ENCODE measurements at regions not wholly inside any gene's neighbourhood (a gene's known extent, or its start where the extent isn't known, plus 50 kb on each side); places are given as distances from the start of the nearest gene placed in this dataset.

GRCh38 chr1:68780919-68781318 lies 284.0 kb upstream of the DEPDC1 start:
- Histone ChIP-seq H3K4me2 (ENCODE audit: low read length) (no peak overlapping the region), H3K18ac (ENCODE audit: low read length) (no peak overlapping the region), H3K4me3 (ENCODE audit: low read depth, low read length) (no peak overlapping the region), H2AK5ac (ENCODE audit: low read length) (no peak overlapping the region), H4K12ac (ENCODE audit: low read depth, low read length) (no peak overlapping the region), H3K27ac (ENCODE audit: low read depth, low read length) (no peak overlapping the region), H3K4me1 (ENCODE audit: control insufficient read depth in 1 of 2, insufficient read depth in 2 of 2, low read length in 2 of 2) (no peaks in the 10 kb centered on the region), H3K36me3 (ENCODE audit: control insufficient read depth in 1 of 2, insufficient read depth in 2 of 2, low read length in 2 of 2) (no peaks in the 10 kb centered on the region), H2BK120ac (ENCODE audit: insufficient read depth, low read length, poor library complexity) (no peak overlapping the region), H3K27me3 (ENCODE audit: insufficient read depth, low read length) (no peaks in the 10 kb centered on the region), H3K4ac (ENCODE audit: low read depth, low read length) (no peak overlapping the region), H3K23ac (ENCODE audit: low read length) (no peak overlapping the region), H3K79me1 (ENCODE audit: low read length) (no peaks in the 10 kb centered on the region), H4K8ac (ENCODE audit: low read depth, low read length) (no peak overlapping the region), H3K9ac (ENCODE audit: low read length) (no peak overlapping the region), H3K14ac (ENCODE audit: low read length) (no peak overlapping the region), H4K91ac (ENCODE audit: low read depth, low read length) (no peak overlapping the region), H3K79me2 (ENCODE audit: control insufficient read depth, insufficient read depth, low read length, poor library complexity) (no peaks in the 10 kb centered on the region), H2BK12ac (ENCODE audit: low read length) (no peak overlapping the region), H3K9me3 (ENCODE audit: insufficient read depth, low read depth, low read length) (peaks cover 3% of the 10 kb centered on the region), H2AFZ (ENCODE audit: insufficient read depth, low read length, poor library complexity) (no peak overlapping the region), H2BK5ac (ENCODE audit: low read depth, low read length, poor library complexity) (no peak overlapping the region)
- no CpG with 5 or more reads among the region's 5 CpGs for WGBS (ENCODE audit: extremely low coverage, insufficient coverage, insufficient read length)
- no peak for DNase-seq

GRCh38 chr1:68782890-68783289 lies 286.0 kb upstream of the DEPDC1 start:
- Histone ChIP-seq H3K9ac (ENCODE audit: low read length) (no peak overlapping the region), H4K8ac (ENCODE audit: low read depth, low read length) (no peak overlapping the region), H3K14ac (ENCODE audit: low read length) (no peak overlapping the region)

GRCh38 chr1:68785328-68785727 lies 288.4 kb upstream of the DEPDC1 start:
- Histone ChIP-seq H2AFZ (ENCODE audit: insufficient read depth, low read length, poor library complexity) (no peak overlapping the region), H3K4ac (ENCODE audit: low read depth, low read length) (no peak overlapping the region), H3K27ac (ENCODE audit: low read depth, low read length) (no peak overlapping the region), H2BK5ac (ENCODE audit: low read depth, low read length, poor library complexity) (no peak overlapping the region), H3K9ac (ENCODE audit: low read length) (no peak overlapping the region), H3K4me3 (ENCODE audit: low read depth, low read length) (no peak overlapping the region), H3K4me2 (ENCODE audit: low read length) (no peak overlapping the region), H2AK5ac (ENCODE audit: low read length) (no peak overlapping the region), H3K9me3 (ENCODE audit: insufficient read depth, low read depth, low read length) (peaks cover 3% of the 10 kb centered on the region), H2BK120ac (ENCODE audit: insufficient read depth, low read length, poor library complexity) (no peak overlapping the region), H3K18ac (ENCODE audit: low read length) (no peak overlapping the region), H3K14ac (ENCODE audit: low read length) (no peak overlapping the region), H3K23ac (ENCODE audit: low read length) (no peak overlapping the region), H3K27me3 (ENCODE audit: insufficient read depth, low read length) (no peaks in the 10 kb centered on the region), H4K91ac (ENCODE audit: low read depth, low read length) (no peak overlapping the region), H3K36me3 (ENCODE audit: control insufficient read depth in 1 of 2, insufficient read depth in 2 of 2, low read length in 2 of 2) (no peaks in the 10 kb centered on the region), H3K79me1 (ENCODE audit: low read length) (no peaks in the 10 kb centered on the region), H2BK12ac (ENCODE audit: low read length) (no peak overlapping the region), H3K79me2 (ENCODE audit: control insufficient read depth, insufficient read depth, low read length, poor library complexity) (no peaks in the 10 kb centered on the region), H4K8ac (ENCODE audit: low read depth, low read length) (no peak overlapping the region), H3K4me1 (ENCODE audit: control insufficient read depth in 1 of 2, insufficient read depth in 2 of 2, low read length in 2 of 2) (no peaks in the 10 kb centered on the region), H4K12ac (ENCODE audit: low read depth, low read length) (no peak overlapping the region)
- DNase-seq = no peak
- no CpG with 5 or more reads among the region's 2 CpGs for WGBS (ENCODE audit: extremely low coverage, insufficient coverage, insufficient read length)

More at GRCh38 chr1:68782890-68783289, 286.0 kb upstream of the DEPDC1 start:
- Histone ChIP-seq H2BK5ac (ENCODE audit: low read depth, low read length, poor library complexity) (no peak overlapping the region), H3K4ac (ENCODE audit: low read depth, low read length) (no peak overlapping the region), H3K4me1 (ENCODE audit: control insufficient read depth in 1 of 2, insufficient read depth in 2 of 2, low read length in 2 of 2) (no peaks in the 10 kb centered on the region), H2AFZ (ENCODE audit: insufficient read depth, low read length, poor library complexity) (no peak overlapping the region), H2AK5ac (ENCODE audit: low read length) (no peak overlapping the region), H3K18ac (ENCODE audit: low read length) (no peak overlapping the region), H3K27me3 (ENCODE audit: insufficient read depth, low read length) (no peaks in the 10 kb centered on the region), H3K27ac (ENCODE audit: low read depth, low read length) (no peak overlapping the region), H3K4me3 (ENCODE audit: low read depth, low read length) (no peak overlapping the region), H3K4me2 (ENCODE audit: low read length) (no peak overlapping the region), H4K91ac (ENCODE audit: low read depth, low read length) (no peak overlapping the region), H2BK120ac (ENCODE audit: insufficient read depth, low read length, poor library complexity) (no peak overlapping the region), H2BK12ac (ENCODE audit: low read length) (no peak overlapping the region), H3K79me2 (ENCODE audit: control insufficient read depth, insufficient read depth, low read length, poor library complexity) (no peaks in the 10 kb centered on the region), H3K9me3 (ENCODE audit: insufficient read depth, low read depth, low read length) (peaks cover 3% of the 10 kb centered on the region), H3K23ac (ENCODE audit: low read length) (no peak overlapping the region), H3K36me3 (ENCODE audit: control insufficient read depth in 1 of 2, insufficient read depth in 2 of 2, low read length in 2 of 2) (no peaks in the 10 kb centered on the region), H3K79me1 (ENCODE audit: low read length) (no peaks in the 10 kb centered on the region), H4K12ac (ENCODE audit: low read depth, low read length) (no peak overlapping the region)
- DNase-seq = no peak

- H3K14ac ChIP-seq (ENCODE audit: low read length) = no peak overlapping the region
- no peaks in the 10 kb centered on the region for H3K4me1 ChIP-seq (ENCODE audit: control insufficient read depth in 1 of 2, insufficient read depth in 2 of 2, low read length in 2 of 2)
- H3K27ac ChIP-seq (ENCODE audit: low read depth, low read length) = no peak overlapping the region
- no peak overlapping the region for H2AFZ ChIP-seq (ENCODE audit: insufficient read depth, low read length, poor library complexity)
- H2BK120ac ChIP-seq (ENCODE audit: insufficient read depth, low read length, poor library complexity) = no peak overlapping the region
- H3K79me2 ChIP-seq (ENCODE audit: control insufficient read depth, insufficient read depth, low read length, poor library complexity) = no peaks in the 10 kb centered on the region
- no peak overlapping the region for H4K91ac ChIP-seq (ENCODE audit: low read depth, low read length)
- no peak overlapping the region for H3K23ac ChIP-seq (ENCODE audit: low read length)
- H3K4me2 ChIP-seq (ENCODE audit: low read length) = no peak overlapping the region
- no peaks in the 10 kb centered on the region for H3K27me3 ChIP-seq (ENCODE audit: insufficient read depth, low read length)
- no peak for DNase-seq
- no peaks in the 10 kb centered on the region for H3K36me3 ChIP-seq (ENCODE audit: control insufficient read depth in 1 of 2, insufficient read depth in 2 of 2, low read length in 2 of 2)
- H3K4ac ChIP-seq (ENCODE audit: low read depth, low read length) = no peak overlapping the region
- H3K9ac ChIP-seq (ENCODE audit: low read length) = no peak overlapping the region
- no peaks in the 10 kb centered on the region for H3K9me3 ChIP-seq (ENCODE audit: insufficient read depth, low read depth, low read length)
- H2BK12ac ChIP-seq (ENCODE audit: low read length) = no peak overlapping the region
- no peak overlapping the region for H4K12ac ChIP-seq (ENCODE audit: low read depth, low read length)
- no peak overlapping the region for H3K18ac ChIP-seq (ENCODE audit: low read length)
- no peak overlapping the region for H2AK5ac ChIP-seq (ENCODE audit: low read length)
- no peak overlapping the region for H4K8ac ChIP-seq (ENCODE audit: low read depth, low read length)
- no peaks in the 10 kb centered on the region for H3K79me1 ChIP-seq (ENCODE audit: low read length)
- no CpG with 5 or more reads among the region's 1 CpG for WGBS (ENCODE audit: extremely low coverage, insufficient coverage, insufficient read length)
- no peak overlapping the region for H3K4me3 ChIP-seq (ENCODE audit: low read depth, low read length)
- H2BK5ac ChIP-seq (ENCODE audit: low read depth, low read length, poor library complexity) = no peak overlapping the region
Observed at GRCh38 chr1:68788762-68789161, 291.9 kb upstream of the DEPDC1 start.

Measured in trophoblast cell (in vitro differentiated cells and primary cell).